HL-60 (cell line): ENCODE measurements at regions not wholly inside any gene's neighbourhood (a gene's known extent, or its start where the extent isn't known, plus 50 kb on each side); places are given as distances from the start of the nearest gene placed in this dataset.

ENCODE experiments used
- CTCF ChIP-seq: IDR thresholded peaks from one replicate; pipeline ENCODE4 v1.5.1; 2011; ENCODE audit warnings: low read length, control low read depth, inconsistent platforms; ENCODE audit not compliant: insufficient read depth
- TF ChIP-seq, protein P1 (sequence below): IDR thresholded peaks from 2 replicates; pipeline ENCODE4 v1.6.1; 2012; ENCODE audit warnings: low read depth; ENCODE audit not compliant: insufficient replicate concordance

- TF ChIP-seq CTCF = no peak
- TF ChIP-seq, protein P1, sequence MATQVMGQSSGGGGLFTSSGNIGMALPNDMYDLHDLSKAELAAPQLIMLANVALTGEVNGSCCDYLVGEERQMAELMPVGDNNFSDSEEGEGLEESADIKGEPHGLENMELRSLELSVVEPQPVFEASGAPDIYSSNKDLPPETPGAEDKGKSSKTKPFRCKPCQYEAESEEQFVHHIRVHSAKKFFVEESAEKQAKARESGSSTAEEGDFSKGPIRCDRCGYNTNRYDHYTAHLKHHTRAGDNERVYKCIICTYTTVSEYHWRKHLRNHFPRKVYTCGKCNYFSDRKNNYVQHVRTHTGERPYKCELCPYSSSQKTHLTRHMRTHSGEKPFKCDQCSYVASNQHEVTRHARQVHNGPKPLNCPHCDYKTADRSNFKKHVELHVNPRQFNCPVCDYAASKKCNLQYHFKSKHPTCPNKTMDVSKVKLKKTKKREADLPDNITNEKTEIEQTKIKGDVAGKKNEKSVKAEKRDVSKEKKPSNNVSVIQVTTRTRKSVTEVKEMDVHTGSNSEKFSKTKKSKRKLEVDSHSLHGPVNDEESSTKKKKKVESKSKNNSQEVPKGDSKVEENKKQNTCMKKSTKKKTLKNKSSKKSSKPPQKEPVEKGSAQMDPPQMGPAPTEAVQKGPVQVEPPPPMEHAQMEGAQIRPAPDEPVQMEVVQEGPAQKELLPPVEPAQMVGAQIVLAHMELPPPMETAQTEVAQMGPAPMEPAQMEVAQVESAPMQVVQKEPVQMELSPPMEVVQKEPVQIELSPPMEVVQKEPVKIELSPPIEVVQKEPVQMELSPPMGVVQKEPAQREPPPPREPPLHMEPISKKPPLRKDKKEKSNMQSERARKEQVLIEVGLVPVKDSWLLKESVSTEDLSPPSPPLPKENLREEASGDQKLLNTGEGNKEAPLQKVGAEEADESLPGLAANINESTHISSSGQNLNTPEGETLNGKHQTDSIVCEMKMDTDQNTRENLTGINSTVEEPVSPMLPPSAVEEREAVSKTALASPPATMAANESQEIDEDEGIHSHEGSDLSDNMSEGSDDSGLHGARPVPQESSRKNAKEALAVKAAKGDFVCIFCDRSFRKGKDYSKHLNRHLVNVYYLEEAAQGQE = no peak
Measured at GRCh38 chr5:67262956-67263355, 66.4 kb upstream of the CD180 start.
